Testis (tissue), 2 donors: ENCODE measurements at regions not wholly inside any gene's neighbourhood (a gene's known extent, or its start where the extent isn't known, plus 50 kb on each side); places are given as distances from the start of the nearest gene placed in this dataset.

Experiments used
- DNase-seq: peaks from one replicate; pipeline ENCODE4 v3.0.0-alpha.2; 2019
- H3K27ac ChIP-seq, 2 donors: fragments of 200-600 bp; sonication (generic); one replicate each; pipeline ENCODE4 v1.5.1; 2019
- H3K27me3 ChIP-seq: fragments of 200-600 bp; sonication (generic); one replicate; pipeline ENCODE4 v1.5.1; 2019
- H3K36me3 ChIP-seq: fragments of 200-600 bp; sonication (generic); one replicate; pipeline ENCODE4 v1.5.1; 2017; ENCODE audit warnings: low read depth; ENCODE audit errors: missing control alignments
- H3K4me1 ChIP-seq: fragments of 200-600 bp; sonication (generic); one replicate; pipeline ENCODE4 v1.5.1; 2019
- H3K4me3 ChIP-seq, 2 donors: fragments of 200-600 bp; sonication (generic); one replicate each; pipeline ENCODE4 v1.5.1; 2017 to 2019
- H3K9me3 ChIP-seq: fragments of 200-600 bp; sonication (generic); one replicate; pipeline ENCODE4 v1.5.1; 2017
- CTCF ChIP-seq, 3 experiments: fragments of 450-650 bp in 2 of 3; fragments of 200-600 bp in 1 of 3; sonication (generic) in 1 of 3; IDR thresholded peaks; one replicate each; pipeline ENCODE4 v1.5.1; 2016 to 2019; ENCODE audit warnings: antibody characterized with exemption in 3 of 3, mild to moderate bottlenecking in 2 of 3, moderate library complexity in 1 of 3
- POLR2A ChIP-seq: fragments of 450-650 bp; IDR thresholded peaks from one replicate; pipeline ENCODE4 v1.6.1; 2017; ENCODE audit warnings: antibody characterized with exemption, mild to moderate bottlenecking, moderate library complexity
- WGBS, 2 donors: methylation state at CpG; one replicate each; pipeline ENCODE4 v1.1.5; 2018; 5-methylcytosine and 5-hydroxymethylcytosine counted together
- intact Hi-C: fragments of 100-400 bp; cut with DNase I; formaldehyde crosslinking; loops from one replicate; pipeline ENCODE4 v1.15.1; 2023; ENCODE audit warnings: low total_unique reads

GRCh38 chr2:195051401-195051800 is 605.6 kb upstream of the SLC39A10 start:
- Histone ChIP-seq H3K27me3 (no peaks in the 10 kb centered on the region), H3K4me3 (no peak overlapping the region), H3K27ac (no peak overlapping the region), H3K4me1 (no peaks in the 10 kb centered on the region), H3K9me3 (no peaks in the 10 kb centered on the region), H3K36me3 (no peaks in the 10 kb centered on the region)
- DNase-seq = no peak
- TF ChIP-seq POLR2A = no peak
- TF ChIP-seq CTCF (IDR thresholded peaks at IDR 0.05) = no peak
- intact Hi-C loops = no loop called here

GRCh38 chr2:195049372-195050031 is 607.5 kb upstream of the SLC39A10 start:
- H3K36me3 ChIP-seq = no peaks in the 10 kb centered on the region
- H3K27ac ChIP-seq = no peak overlapping the region
- H3K4me3 ChIP-seq = no peak overlapping the region
- TF ChIP-seq POLR2A (no peak), CTCF (IDR thresholded peaks at IDR 0.05) (no peak)
- DNase-seq = no peak
- intact Hi-C loops = no loop called here
- no peaks in the 10 kb centered on the region for H3K9me3 ChIP-seq
- WGBS, 2 donors = 80 to 94% methylated on average over 1 of the region's 1 CpG
- H3K4me1 ChIP-seq = no peaks in the 10 kb centered on the region
- H3K27me3 ChIP-seq = no peaks in the 10 kb centered on the region

- WGBS, 2 donors = 75 to 88% methylated on average over 2 of the region's 2 CpGs
Measured at GRCh38 chr2:195047955-195048354, 609.1 kb upstream of the SLC39A10 start.

GRCh38 chr2:195044801-195045200 is 612.2 kb upstream of the SLC39A10 start:
- 90 to 97% methylated on average over 1 of the region's 1 CpG for whole genome bisulfite sequencing, 2 donors
- no peak overlapping the region for H3K4me3 ChIP-seq
- no peak for DNase-seq
- no peaks in the 10 kb centered on the region for H3K36me3 ChIP-seq
- no peaks in the 10 kb centered on the region for H3K9me3 ChIP-seq
- intact Hi-C loops = no loop called here
- H3K4me1 ChIP-seq = no peaks in the 10 kb centered on the region
- TF ChIP-seq POLR2A (no peak), CTCF (IDR thresholded peaks at IDR 0.05) (no peak)
- no peaks in the 10 kb centered on the region for H3K27me3 ChIP-seq
- no peak overlapping the region for H3K27ac ChIP-seq

More at GRCh38 chr2:195047955-195048354, 609.1 kb upstream of the SLC39A10 start:
- DNase-seq = no peak
- intact Hi-C loops = no loop called here
- Histone ChIP-seq H3K27me3 (no peaks in the 10 kb centered on the region), H3K4me3 (no peak overlapping the region), H3K4me1 (no peaks in the 10 kb centered on the region), H3K27ac (no peak overlapping the region), H3K36me3 (no peaks in the 10 kb centered on the region), H3K9me3 (no peaks in the 10 kb centered on the region)
- no peak for TF ChIP-seq POLR2A
- TF ChIP-seq CTCF (IDR thresholded peaks at IDR 0.05) = no peak

- 18 to 30% methylated on average over 2 of the region's 2 CpGs for WGBS, 2 donors
- H3K4me1 ChIP-seq = peaks cover 6% of the 10 kb centered on the region
Measured at GRCh38 chr2:195038153-195038552, 618.9 kb upstream of the SLC39A10 start.

More at GRCh38 chr2:195038153-195038552, 618.9 kb upstream of the SLC39A10 start:
- H3K9me3 ChIP-seq = no peaks in the 10 kb centered on the region
- no peaks in the 10 kb centered on the region for H3K36me3 ChIP-seq
- H3K4me3 ChIP-seq = no peak overlapping the region
- H3K27me3 ChIP-seq = no peaks in the 10 kb centered on the region
- H3K27ac ChIP-seq = no peak overlapping the region
- intact Hi-C loops = no loop called here
- peak; percentile 54 for DNase-seq
- TF ChIP-seq CTCF (IDR thresholded peaks at IDR 0.05) (no peak), POLR2A (no peak)
